HEK293T (cell line): ENCODE measurements at regions not wholly inside any gene's neighbourhood (a gene's known extent, or its start where the extent isn't known, plus 50 kb on each side); places are given as distances from the start of the nearest gene placed in this dataset.

Experiments used
- ARNT ChIP-seq: fragments of 450-650 bp; IDR thresholded peaks from 2 replicates; pipeline ENCODE4 v1.6.1; 2017; ENCODE audit warnings: mild to moderate bottlenecking
- FOXA1 ChIP-seq: fragments of 450-650 bp; IDR thresholded peaks from 2 replicates; pipeline ENCODE4 v1.6.1; 2016; ENCODE audit warnings: mild to moderate bottlenecking
- FOXK2 ChIP-seq: fragments of 450-650 bp; IDR thresholded peaks from 2 replicates; pipeline ENCODE4 v1.6.1; 2016; ENCODE audit warnings: mild to moderate bottlenecking
- FOXM1 ChIP-seq: fragments of 450-650 bp; IDR thresholded peaks from 2 replicates; pipeline ENCODE4 v1.6.1; 2017; ENCODE audit warnings: mild to moderate bottlenecking, borderline replicate concordance
- L3MBTL2 ChIP-seq: fragments of 450-650 bp; conservative IDR thresholded peaks from 2 replicates; pipeline ENCODE4 v1.6.1; 2016; ENCODE audit warnings: mild to moderate bottlenecking
- LEF1 ChIP-seq: fragments of 450-650 bp; IDR thresholded peaks from 2 replicates; pipeline ENCODE4 v1.6.1; 2017; ENCODE audit warnings: mild to moderate bottlenecking, borderline replicate concordance
- SP1 ChIP-seq: fragments of 450-650 bp; IDR thresholded peaks from 2 replicates; pipeline ENCODE4 v1.6.1; 2017
- TARDBP ChIP-seq: fragments of 450-650 bp; IDR thresholded peaks from 2 replicates; pipeline ENCODE4 v1.6.1; 2016

- TF ChIP-seq FOXA1 (no peak), SP1 (no peak), L3MBTL2 (no peak), ARNT (no peak), LEF1 (no peak), FOXM1 (no peak), TARDBP (no peak), FOXK2 (no peak)
Observed at GRCh38 chr9:38137342-38137741, 68.3 kb upstream of the SHB start.
